H1 (cell line): ENCODE measurements at regions not wholly inside any gene's neighbourhood (a gene's known extent, or its start where the extent isn't known, plus 50 kb on each side); places are given as distances from the start of the nearest gene placed in this dataset.

ENCODE experiments used
- CTCF ChIA-PET: fragments of 300-600 bp; sonication (Branson Sonifier 250); formaldehyde crosslinking; loops from one replicate; lab custom pipeline; 2021; ENCODE audit not compliant: partially characterized antibody; lab: Charles Lee
- POLR2A ChIA-PET: fragments of 300-600 bp; sonication (Branson Sonifier 250); formaldehyde crosslinking; loops from one replicate; lab custom pipeline; 2021; ENCODE audit warnings: inconsistent platforms; ENCODE audit not compliant: partially characterized antibody; lab: Charles Lee
- DNase-seq, 2 experiments: peaks; one replicate each; pipeline versions ENCODE4 v3.0.0 to v3.0.0-alpha.2; 2010 to 2022; ENCODE audit warnings: low spot score in 2 of 2, low read depth in 1 of 2, mixed read lengths in 1 of 2
- FAIRE-seq: peaks from 2 replicates; lab custom pipeline; 2011; peaks lifted over from hg19 to GRCh38; lab: Jason Lieb, UNC
- H2AFZ ChIP-seq: 2 replicates; pipeline ENCODE4 v1.8.1; 2012; ENCODE audit warnings: low read length, inconsistent platforms
- H2AK5ac ChIP-seq: 2 replicates; pipeline ENCODE4 v1.6.1; 2013; ENCODE audit warnings: low read depth, low read length
- H2BK120ac ChIP-seq: replicated peaks from 2 replicates; pipeline ENCODE3; 2013; ENCODE audit warnings: low read depth, low read length, inconsistent platforms
- H2BK12ac ChIP-seq: 2 replicates; pipeline ENCODE4 v1.6.1; 2013; ENCODE audit warnings: low read depth, low read length
- H2BK15ac ChIP-seq: 2 replicates; pipeline ENCODE4 v1.6.1; 2013; ENCODE audit warnings: low read length
- H2BK20ac ChIP-seq: 2 replicates; pipeline ENCODE4 v1.6.1; 2013; ENCODE audit warnings: low read length
- H2BK5ac ChIP-seq: 2 replicates; pipeline ENCODE4 v1.6.1; 2013; ENCODE audit warnings: low read depth, low read length
- H3K14ac ChIP-seq: 2 replicates; pipeline ENCODE4 v1.6.1; 2013; ENCODE audit warnings: inconsistent platforms; ENCODE audit not compliant: insufficient read length
- H3K18ac ChIP-seq: 2 replicates; pipeline ENCODE4 v1.6.1; 2013; ENCODE audit warnings: low read length; ENCODE audit errors: extremely low read depth
- H3K23ac ChIP-seq: 2 replicates; pipeline ENCODE4 v1.6.1; 2013; ENCODE audit warnings: inconsistent platforms; ENCODE audit not compliant: insufficient read length
- H3K23me2 ChIP-seq: 2 replicates; pipeline ENCODE4 v1.6.1; 2013; ENCODE audit warnings: low read depth, low read length
- H3K27ac ChIP-seq: 2 replicates; pipeline ENCODE4 v1.6.1; 2011; ENCODE audit warnings: low read depth, low read length, inconsistent platforms
- H3K27me3 ChIP-seq, 4 experiments: replicated peaks in 1 of 4; 1 replicate in 1 of 4; 2 replicates in 3 of 4; pipeline versions ENCODE4 v1.6.1 to v1.8.1; 2011 to 2013; ENCODE audit warnings: low read length in 3 of 4, mild to moderate bottlenecking in 3 of 4, inconsistent platforms in 2 of 4, mixed read lengths in 2 of 4, moderate library complexity in 1 of 4; ENCODE audit not compliant: control insufficient read depth in 3 of 4, insufficient read depth in 3 of 4; ENCODE audit errors: extremely low read depth in 1 of 4
- H3K36me3 ChIP-seq, 4 experiments: 2 replicates each; pipeline versions ENCODE4 v1.6.1 to v1.8.1; 2011 to 2013; ENCODE audit warnings: mild to moderate bottlenecking in 4 of 4, low read length in 3 of 4, moderate library complexity in 2 of 4, control low read depth in 1 of 4, inconsistent platforms in 1 of 4; ENCODE audit not compliant: insufficient read depth in 4 of 4, control insufficient read depth in 2 of 4
- H3K4ac ChIP-seq: replicated peaks from 2 replicates; pipeline ENCODE3; 2013; ENCODE audit warnings: low read length, low read depth, mixed read lengths, inconsistent platforms; ENCODE audit not compliant: insufficient read length
- H3K4me1 ChIP-seq, 4 experiments: replicated peaks in 1 of 4; 1 replicate in 1 of 4; 2 replicates in 3 of 4; pipeline versions ENCODE4 v1.6.1 to v1.8.1; 2011 to 2013; ENCODE audit warnings: low read length in 3 of 4, inconsistent platforms in 2 of 4, mixed read lengths in 1 of 4; ENCODE audit not compliant: insufficient read depth in 4 of 4, control insufficient read depth in 3 of 4
- H3K4me2 ChIP-seq, 2 experiments: 2 replicates each; pipeline versions ENCODE4 v1.6.1 to v1.8.1; 2011 to 2013; ENCODE audit warnings: low read depth in 2 of 2, low read length in 2 of 2, control low read depth in 1 of 2, inconsistent platforms in 1 of 2, mild to moderate bottlenecking in 1 of 2; ENCODE audit not compliant: insufficient read depth in 1 of 2
- H3K4me3 ChIP-seq, 4 experiments: fragments of 200-600, 300-600 bp in 1 of 4; sonication (generic), shearing (Covaris generic), sonication (Bioruptor Twin) in 1 of 4; 2 replicates each; pipeline versions ENCODE4 v1.5.1 to v1.8.1; 2011 to 2016; ENCODE audit warnings: low read length in 4 of 4, low read depth in 3 of 4, control low read depth in 2 of 4, inconsistent platforms in 2 of 4, mild to moderate bottlenecking in 2 of 4, mixed read lengths in 1 of 4, moderate library complexity in 1 of 4; ENCODE audit not compliant: insufficient read depth in 2 of 4; ENCODE audit errors: extremely low read depth in 1 of 4
- H3K56ac ChIP-seq: replicated peaks from 2 replicates; pipeline ENCODE3; 2013; ENCODE audit warnings: low read depth, mild to moderate bottlenecking, mixed read lengths, low read length, inconsistent platforms; ENCODE audit not compliant: insufficient read length
- H3K79me1 ChIP-seq: 2 replicates; pipeline ENCODE4 v1.6.1; 2013; ENCODE audit warnings: low read depth, low read length, control low read depth
- H3K79me2 ChIP-seq, 2 experiments: 2 replicates each; pipeline versions ENCODE4 v1.6.1 to v1.8.1; 2012 to 2013; ENCODE audit warnings: low read length in 2 of 2, mild to moderate bottlenecking in 2 of 2, inconsistent platforms in 1 of 2; ENCODE audit not compliant: insufficient read depth in 2 of 2, control insufficient read depth in 1 of 2
- H3K9ac ChIP-seq, 4 experiments: replicated peaks in 1 of 4; 1 replicate in 1 of 4; 2 replicates in 3 of 4; pipeline versions ENCODE4 v1.6.1 to v1.8.1; 2011 to 2013; ENCODE audit warnings: low read depth in 3 of 4, low read length in 3 of 4, control low read depth in 2 of 4, mild to moderate bottlenecking in 2 of 4, moderate library complexity in 2 of 4, inconsistent platforms in 1 of 4; ENCODE audit errors: extremely low read depth in 1 of 4
- H3K9me3 ChIP-seq, 2 experiments: 2 replicates each; pipeline versions ENCODE4 v1.6.1 to v1.8.1; 2012 to 2013; ENCODE audit warnings: mild to moderate bottlenecking in 2 of 2, moderate library complexity in 2 of 2, control low read depth in 1 of 2, inconsistent platforms in 1 of 2, low read depth in 1 of 2, low read length in 1 of 2, mixed read lengths in 1 of 2; ENCODE audit not compliant: insufficient read depth in 2 of 2
- H4K20me1 ChIP-seq, 2 experiments: replicated peaks in 1 of 2; 2 replicates each; pipeline versions ENCODE3 to v1.8.1; 2011 to 2013; ENCODE audit warnings: inconsistent platforms in 2 of 2, low read length in 2 of 2, mild to moderate bottlenecking in 1 of 2; ENCODE audit not compliant: insufficient read depth in 2 of 2, control insufficient read depth in 1 of 2
- H4K5ac ChIP-seq: 2 replicates; pipeline ENCODE4 v1.6.1; 2013; ENCODE audit warnings: low read length, low read depth, mixed read lengths, inconsistent platforms; ENCODE audit not compliant: insufficient read length
- H4K8ac ChIP-seq: 2 replicates; pipeline ENCODE4 v1.8.0; 2013; ENCODE audit warnings: mild to moderate bottlenecking, moderate library complexity, low read length, inconsistent platforms; ENCODE audit not compliant: insufficient read depth; ENCODE audit errors: extremely low read depth
- H4K91ac ChIP-seq: replicated peaks from 2 replicates; pipeline ENCODE3; 2013; ENCODE audit warnings: low read length, mixed read lengths, inconsistent platforms; ENCODE audit not compliant: insufficient read length
- BCL11A ChIP-seq, 2 experiments: IDR thresholded peaks; one replicate each; pipeline ENCODE4 v1.6.1; 2011; ENCODE audit warnings: low read depth in 2 of 2, low read length in 2 of 2, mild to moderate bottlenecking in 2 of 2
- BRCA1 ChIP-seq: IDR thresholded peaks from 2 replicates; pipeline ENCODE4 v1.6.1; 2012; ENCODE audit warnings: low read depth, low read length, improper control_type of control experiment
- CTBP2 ChIP-seq: IDR thresholded peaks from 2 replicates; pipeline ENCODE4 v1.7.0; 2011; ENCODE audit warnings: borderline replicate concordance, mild to moderate bottlenecking, moderate library complexity, mixed read lengths, low read length; ENCODE audit not compliant: insufficient read depth, insufficient read length
- HDAC6 ChIP-seq: IDR thresholded peaks from one replicate; pipeline ENCODE4 v1.7.1; 2012; ENCODE audit warnings: low read depth, mild to moderate bottlenecking, inconsistent platforms, low read length, moderate library complexity
- JUN ChIP-seq: IDR thresholded peaks from 2 replicates; pipeline ENCODE4 v1.6.1; 2011; ENCODE audit warnings: low read depth, mild to moderate bottlenecking, improper control_type of control experiment, low read length
- JUND ChIP-seq: IDR thresholded peaks from 2 replicates; pipeline ENCODE4 v1.6.1; 2011; ENCODE audit warnings: mild to moderate bottlenecking, improper control_type of control experiment, low read length
- KDM4A ChIP-seq: IDR thresholded peaks from one replicate; pipeline ENCODE4 v1.7.1; 2012; ENCODE audit warnings: low read depth, mild to moderate bottlenecking, moderate library complexity, low read length, inconsistent platforms; ENCODE audit not compliant: severe bottlenecking
- MAX ChIP-seq: IDR thresholded peaks from 2 replicates; pipeline ENCODE4 v1.6.1; 2012; ENCODE audit warnings: inconsistent platforms
- POLR2AphosphoS5 ChIP-seq: IDR thresholded peaks from 2 replicates; pipeline ENCODE4 v1.6.1; 2011; ENCODE audit warnings: low read depth, low read length
- POU5F1 ChIP-seq: IDR thresholded peaks from 2 replicates; pipeline ENCODE4 v1.6.1; 2011; ENCODE audit warnings: low read depth, mild to moderate bottlenecking, low read length, moderate library complexity
- RBBP5 ChIP-seq: IDR thresholded peaks from 2 replicates; pipeline ENCODE4 v1.7.1; 2012; ENCODE audit warnings: low read depth, mild to moderate bottlenecking, inconsistent platforms, low read length, moderate library complexity, borderline replicate concordance
- SP1 ChIP-seq: IDR thresholded peaks from 2 replicates; pipeline ENCODE4 v1.6.1; 2011; ENCODE audit warnings: low read depth, low read length
- SRF ChIP-seq: IDR thresholded peaks from 2 replicates; pipeline ENCODE4 v1.6.1; 2011; ENCODE audit warnings: mild to moderate bottlenecking, low read depth, low read length, moderate library complexity
- TCF12 ChIP-seq: IDR thresholded peaks from 2 replicates; pipeline ENCODE4 v1.6.1; 2011; ENCODE audit warnings: low read depth, mild to moderate bottlenecking, low read length
- TEAD4 ChIP-seq: IDR thresholded peaks from 2 replicates; pipeline ENCODE4 v1.6.1; 2012; ENCODE audit warnings: low read depth, low read length, inconsistent platforms, mixed read lengths
- WGBS, 2 experiments: shearing (Covaris generic) in 1 of 2; methylation state at CpG; one replicate each; pipeline versions ENCODE4 v1.1.6 to v1.1.7; 2013 to 2015; ENCODE audit warnings: low lambda C conversion rate in 2 of 2, mixed read lengths in 2 of 2, inconsistent platforms in 1 of 2, low coverage in 1 of 2, missing lambda C conversion rate in 1 of 2; ENCODE audit not compliant: insufficient replicate concordance in 2 of 2, insufficient coverage in 1 of 2, insufficient read length in 1 of 2; ENCODE audit errors: extremely low coverage in 1 of 2, missing lambda C conversion rate in 1 of 2; 5-methylcytosine and 5-hydroxymethylcytosine counted together

- no peak for DNase-seq
- Histone ChIP-seq H3K18ac (no peak overlapping the region), H2AFZ (no peak overlapping the region), H3K27ac (no peak overlapping the region), H3K9ac (no peak overlapping the region), H4K91ac (no peak overlapping the region), H2AK5ac (peak overlapping the region; percentile 48; the same call in 1 of the 2 replicates), H3K4me3 (no peak overlapping the region), H2BK20ac (0 out of 2 replicates have a peak overlapping the region, but pooled peaks have one; percentile 27), H3K9me3 (no peaks in the 10 kb centered on the region), H3K56ac (no peak overlapping the region), H4K8ac (no peak overlapping the region), H3K36me3 (no peaks in the 10 kb centered on the region), H3K14ac (no peak overlapping the region), H3K4me1 (peaks cover 9 to 33% (median 22%) of the 10 kb centered on the region in 4 experiments), H2BK120ac (no peak overlapping the region), H2BK12ac (peak overlapping the region; percentile 84; the same call in 1 of the 2 replicates), H3K79me2 (no peaks in the 10 kb centered on the region), H2BK5ac (peak overlapping the region; percentile 8; the same call in 1 of the 2 replicates), H2BK15ac (0 out of 2 replicates have a peak overlapping the region, but pooled peaks have one; percentile 75), H3K4ac (no peak overlapping the region), H3K23ac (no peak overlapping the region), H4K5ac (no peak overlapping the region), H3K27me3 (peaks cover 0 to 18% (median 11%) of the 10 kb centered on the region in 4 experiments; a peak in 5 of 7 replicates), H3K23me2 (peaks cover 5% of the 10 kb centered on the region; the same call in 1 of the 2 replicates), H3K4me2 (no peak overlapping the region), H4K20me1 (peaks cover 0 to 2% of the 10 kb centered on the region in 2 experiments), H3K79me1 (no peaks in the 10 kb centered on the region)
- ChIA-PET CTCF (interaction anchor here (3.3 kb wide), 1 partner anchor 22 kb away, joined by 25 read pairs; no protein-coding TSS in a partner anchor), POLR2A (no interaction called here)
- FAIRE-seq = no peak
- WGBS, 2 experiments = 93% methylated on average over 3 of the region's 3 CpGs; no CpG with 5 or more reads in 1 of the 2 experiments
- no peak for TF ChIP-seq POU5F1
- TF ChIP-seq RBBP5 = no peak
- no peak for TF ChIP-seq CTBP2
- no peak for TF ChIP-seq BCL11A (IDR thresholded peaks at IDR 0.05; ENCODE audit: low read depth in 2 of 2, low read length in 2 of 2)
- no peak for TF ChIP-seq POLR2AphosphoS5
- TF ChIP-seq HDAC6 = no peak
- TF ChIP-seq TCF12 = no peak
- no peak for TF ChIP-seq JUN
- TF ChIP-seq JUND = no peak
- TF ChIP-seq SRF = no peak
- no peak for TF ChIP-seq BRCA1
- TF ChIP-seq KDM4A = no peak
- TF ChIP-seq TEAD4 = no peak
- TF ChIP-seq SP1 = no peak
- no peak for TF ChIP-seq MAX
Observed at GRCh38 chr13:111528513-111528912, 208.1 kb downstream of the TEX29 start.
